DND-41 (cell line): ENCODE measurements at regions not wholly inside any gene's neighbourhood (a gene's known extent, or its start where the extent isn't known, plus 50 kb on each side); places are given as distances from the start of the nearest gene placed in this dataset.

Experiments used
- ATAC-seq: fragments of 200-7000 bp; cut with Tn5 transposase; 3 replicates; pipeline ENCODE4 v1.9.1; 2021; ENCODE audit warnings: low read depth; ENCODE audit not compliant: insufficient read depth
- DNase-seq: peaks from one replicate; pipeline ENCODE4 v3.0.0-alpha.2; 2020
- H2AFZ ChIP-seq: 2 replicates; pipeline ENCODE4 v1.6.0; 2012; ENCODE audit warnings: low read depth, low read length
- H3K27ac ChIP-seq: 2 replicates; pipeline ENCODE4 v1.5.1; 2012; ENCODE audit warnings: low read length, inconsistent platforms
- H3K27me3 ChIP-seq: fragments of 200-600 bp; sonication (generic); 2 replicates; pipeline ENCODE4 v1.6.0; 2012; ENCODE audit warnings: low read length, mild to moderate bottlenecking, inconsistent platforms; ENCODE audit not compliant: insufficient read depth, poor library complexity
- H3K36me3 ChIP-seq: 2 replicates; pipeline ENCODE4 v1.5.1; 2012; ENCODE audit warnings: low read length, inconsistent platforms; ENCODE audit not compliant: insufficient read depth
- H3K4me1 ChIP-seq: 2 replicates; pipeline ENCODE4 v1.5.1; 2012; ENCODE audit warnings: mild to moderate bottlenecking, low read length; ENCODE audit not compliant: insufficient read depth
- H3K4me2 ChIP-seq: 2 replicates; pipeline ENCODE4 v1.6.0; 2012; ENCODE audit warnings: mild to moderate bottlenecking, moderate library complexity, low read length, inconsistent platforms; ENCODE audit not compliant: insufficient read depth
- H3K4me3 ChIP-seq, 2 experiments: fragments of 200-600 bp in 1 of 2; shearing (Covaris generic) in 1 of 2; 2 replicates each; pipeline ENCODE4 v1.5.1; 2012 to 2016; ENCODE audit warnings: inconsistent platforms in 2 of 2, low read length in 2 of 2, mild to moderate bottlenecking in 2 of 2, low read depth in 1 of 2, moderate library complexity in 1 of 2
- H3K79me2 ChIP-seq: 2 replicates; pipeline ENCODE4 v1.6.0; 2012; ENCODE audit warnings: low read length, inconsistent platforms; ENCODE audit not compliant: insufficient read depth
- H3K9ac ChIP-seq: 2 replicates; pipeline ENCODE4 v1.6.0; 2012; ENCODE audit warnings: low read depth, mild to moderate bottlenecking, inconsistent platforms, low read length, moderate library complexity
- H3K9me3 ChIP-seq: 2 replicates; pipeline ENCODE4 v1.5.1; 2012; ENCODE audit warnings: low read length, moderate library complexity, mild to moderate bottlenecking, inconsistent platforms; ENCODE audit not compliant: insufficient read depth, severe bottlenecking
- H4K20me1 ChIP-seq: 2 replicates; pipeline ENCODE4 v1.6.0; 2012; ENCODE audit warnings: low read length; ENCODE audit not compliant: insufficient read depth
- CTCF ChIP-seq: IDR thresholded peaks from 2 replicates; pipeline ENCODE4 v1.5.1; 2012; ENCODE audit warnings: borderline replicate concordance, low read length, moderate library complexity, mild to moderate bottlenecking; ENCODE audit not compliant: poor library complexity, severe bottlenecking; ENCODE audit errors: extremely low read depth
- EZH2 ChIP-seq: IDR thresholded peaks from 3 replicates; pipeline ENCODE4 v1.6.1; 2012; ENCODE audit warnings: borderline replicate concordance, low read depth, mild to moderate bottlenecking, moderate library complexity, low read length, inconsistent platforms; ENCODE audit not compliant: severe bottlenecking

GRCh38 chr16:76634847-76635697 is 357.9 kb downstream of the CNTNAP4 start:
- Histone ChIP-seq H3K4me1 (no peaks in the 10 kb centered on the region), H3K9me3 (no peaks in the 10 kb centered on the region), H3K4me3 (no peak overlapping the region), H3K36me3 (no peaks in the 10 kb centered on the region), H3K27ac (no peak overlapping the region), H3K4me2 (no peak overlapping the region), H4K20me1 (no peaks in the 10 kb centered on the region), H2AFZ (no peak overlapping the region), H3K27me3 (no peaks in the 10 kb centered on the region), H3K79me2 (no peaks in the 10 kb centered on the region), H3K9ac (no peak overlapping the region)
- TF ChIP-seq EZH2: no peak
- ATAC-seq (no peak), DNase-seq (no peak)

GRCh38 chr16:76639685-76640289 is 362.6 kb downstream of the CNTNAP4 start:
- no peak overlapping the region for H3K4me2 ChIP-seq
- H2AFZ ChIP-seq: no peak overlapping the region
- no peaks in the 10 kb centered on the region for H3K4me1 ChIP-seq
- H3K4me3 ChIP-seq: no peak overlapping the region
- DNase-seq (peak; percentile 5), ATAC-seq (no peak)
- no peak overlapping the region for H3K27ac ChIP-seq
- no peak overlapping the region for H3K9ac ChIP-seq
- no peaks in the 10 kb centered on the region for H3K9me3 ChIP-seq
- no peaks in the 10 kb centered on the region for H3K79me2 ChIP-seq
- TF ChIP-seq CTCF (peak; percentile 45), EZH2 (no peak)
- H4K20me1 ChIP-seq: no peaks in the 10 kb centered on the region
- no peaks in the 10 kb centered on the region for H3K27me3 ChIP-seq
- no peaks in the 10 kb centered on the region for H3K36me3 ChIP-seq

GRCh38 chr16:76650582-76650981 is 373.4 kb downstream of the CNTNAP4 start:
- H4K20me1 ChIP-seq: no peaks in the 10 kb centered on the region
- H3K4me2 ChIP-seq: no peak overlapping the region
- no peaks in the 10 kb centered on the region for H3K4me1 ChIP-seq
- TF ChIP-seq CTCF: no peak
- no peak overlapping the region for H3K4me3 ChIP-seq
- H3K79me2 ChIP-seq: no peaks in the 10 kb centered on the region
- no peak overlapping the region for H3K27ac ChIP-seq
- DNase-seq: no peak
- no peaks in the 10 kb centered on the region for H3K27me3 ChIP-seq
- H3K9ac ChIP-seq: no peak overlapping the region
- H3K36me3 ChIP-seq: no peaks in the 10 kb centered on the region
- no peaks in the 10 kb centered on the region for H3K9me3 ChIP-seq
- no peak for ATAC-seq
- H2AFZ ChIP-seq: no peak overlapping the region

- Histone ChIP-seq H3K79me2 (no peaks in the 10 kb centered on the region), H4K20me1 (no peaks in the 10 kb centered on the region), H2AFZ (no peak overlapping the region), H3K27me3 (no peaks in the 10 kb centered on the region), H3K9me3 (no peaks in the 10 kb centered on the region), H3K36me3 (no peaks in the 10 kb centered on the region), H3K9ac (no peak overlapping the region), H3K4me1 (no peaks in the 10 kb centered on the region), H3K4me2 (no peak overlapping the region), H3K27ac (no peak overlapping the region), H3K4me3 (no peak overlapping the region)
- peak; percentile 58; the same call in 2 of the 3 replicates for ATAC-seq
- TF ChIP-seq CTCF: peak; percentile 72
- no peak for TF ChIP-seq EZH2
- peak; percentile 8 for DNase-seq
Measured at GRCh38 chr16:76653390-76654026, 376.3 kb downstream of the CNTNAP4 start.
